SIG-M5 treated with dmso at 0.1 percent for 504 hours (cell line): ENCODE measurements at regions not wholly inside any gene's neighbourhood (a gene's known extent, or its start where the extent isn't known, plus 50 kb on each side); places are given as distances from the start of the nearest gene placed in this dataset.

Experiments
- DNase-seq: peaks from one replicate; lab custom pipeline; 2025; ENCODE audit not compliant: unreplicated experiment; lab: John Stamatoyannopoulos, UW

DNA sequence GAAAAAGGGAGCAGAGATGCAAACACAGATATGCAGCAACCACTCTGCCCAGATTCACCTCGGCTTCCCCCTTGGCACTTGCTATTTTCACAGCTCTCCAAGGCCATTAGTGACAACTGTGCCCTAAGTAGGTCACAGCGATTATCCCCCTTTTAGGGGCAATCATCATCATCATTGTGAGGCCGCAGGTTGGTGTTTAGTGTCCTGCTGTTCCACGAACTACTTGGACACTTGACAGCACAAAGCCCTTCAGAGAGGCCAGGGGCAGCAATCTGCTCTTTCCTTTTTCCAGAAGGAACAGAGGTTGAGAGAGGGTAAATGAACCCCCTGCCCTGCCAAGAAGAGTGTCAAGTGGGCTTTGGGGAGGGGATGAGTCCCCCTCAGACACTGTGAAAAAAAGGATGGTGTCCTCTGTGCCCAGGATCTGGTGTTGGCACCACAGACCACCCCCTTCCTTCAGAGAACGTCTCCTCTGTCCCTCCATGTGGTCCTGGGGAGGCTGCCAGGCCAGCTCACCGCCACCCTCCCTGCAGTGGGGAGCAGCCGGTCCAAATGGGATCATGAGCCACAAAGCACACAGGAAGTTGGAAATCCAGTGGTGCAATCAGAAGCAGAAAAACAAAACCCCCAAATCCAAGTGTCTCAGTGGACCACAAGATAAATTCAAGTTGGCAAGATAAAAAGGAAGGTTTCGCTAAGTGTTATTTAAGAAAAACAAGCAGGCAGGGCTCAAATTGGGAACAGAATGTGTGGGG is 78.4 kb upstream of the MED9 start:
- no peak for DNase-seq

DNA sequence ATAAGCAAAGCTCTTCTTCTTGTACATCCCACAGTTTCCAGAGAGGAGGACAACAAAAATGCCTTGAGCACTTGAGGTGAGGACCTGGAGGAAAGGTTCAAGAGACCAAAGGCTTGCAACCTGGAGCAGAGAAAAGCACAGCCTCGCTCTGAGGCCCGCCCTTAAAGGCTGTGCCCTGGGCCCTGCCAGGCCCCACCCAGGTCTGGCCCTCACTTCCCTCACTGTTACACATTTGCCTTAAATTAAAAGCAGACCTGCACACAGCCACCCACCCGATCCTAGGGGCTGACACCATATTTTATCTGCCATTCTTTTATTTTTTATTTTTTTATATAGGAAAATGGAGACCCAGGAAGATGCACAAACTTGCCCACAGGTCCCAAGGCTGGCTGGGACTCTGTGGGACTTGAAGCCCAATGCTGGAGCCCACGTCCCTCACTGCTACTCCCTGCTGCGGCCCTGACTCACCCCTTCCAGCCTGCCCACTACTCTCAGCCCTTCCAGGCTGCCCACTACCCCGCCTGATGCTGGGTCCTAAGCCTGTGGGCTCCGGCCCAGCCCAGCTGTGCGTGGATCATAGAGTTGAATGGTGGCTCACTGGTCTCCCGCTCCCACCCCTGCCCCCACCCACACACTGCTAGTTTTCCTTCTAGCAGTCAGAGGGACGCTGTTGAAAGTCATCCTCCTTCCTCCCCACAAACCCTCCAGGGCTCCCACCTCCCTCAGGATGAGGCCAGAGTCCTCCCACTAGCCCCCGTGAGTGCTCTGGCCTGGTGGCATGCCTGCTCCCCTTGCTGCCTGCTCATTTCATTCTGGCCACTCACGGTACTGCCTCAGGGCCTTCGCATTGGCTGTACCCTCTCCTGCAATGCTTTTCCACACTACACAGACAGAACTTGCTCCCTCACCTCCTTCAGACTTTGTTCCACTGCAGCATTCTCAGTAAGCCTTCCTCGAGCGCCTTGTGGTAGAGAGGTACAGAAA is 77.6 kb upstream of the MED9 start:
- no peak for DNase-seq

DNA sequence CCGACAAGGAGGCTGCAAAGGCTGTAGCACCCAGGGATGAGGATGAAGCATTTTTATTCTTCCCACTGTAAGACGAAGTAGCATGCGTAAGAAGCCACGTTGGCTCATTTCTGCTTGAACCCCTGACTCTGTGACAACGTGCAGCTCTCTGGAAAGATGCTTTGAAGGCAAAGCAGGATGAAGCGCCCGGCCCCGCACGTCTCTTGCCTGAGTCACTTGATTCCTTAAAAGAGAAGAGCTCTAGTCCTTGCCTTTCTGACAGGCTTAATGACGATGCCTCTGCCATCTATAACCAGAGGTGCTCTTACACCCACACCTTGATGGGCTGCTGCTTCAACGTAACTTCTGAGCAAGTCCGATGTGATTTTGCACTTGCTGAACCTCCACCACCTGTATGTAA is 76.7 kb upstream of the MED9 start:
- no peak for DNase-seq

DNA sequence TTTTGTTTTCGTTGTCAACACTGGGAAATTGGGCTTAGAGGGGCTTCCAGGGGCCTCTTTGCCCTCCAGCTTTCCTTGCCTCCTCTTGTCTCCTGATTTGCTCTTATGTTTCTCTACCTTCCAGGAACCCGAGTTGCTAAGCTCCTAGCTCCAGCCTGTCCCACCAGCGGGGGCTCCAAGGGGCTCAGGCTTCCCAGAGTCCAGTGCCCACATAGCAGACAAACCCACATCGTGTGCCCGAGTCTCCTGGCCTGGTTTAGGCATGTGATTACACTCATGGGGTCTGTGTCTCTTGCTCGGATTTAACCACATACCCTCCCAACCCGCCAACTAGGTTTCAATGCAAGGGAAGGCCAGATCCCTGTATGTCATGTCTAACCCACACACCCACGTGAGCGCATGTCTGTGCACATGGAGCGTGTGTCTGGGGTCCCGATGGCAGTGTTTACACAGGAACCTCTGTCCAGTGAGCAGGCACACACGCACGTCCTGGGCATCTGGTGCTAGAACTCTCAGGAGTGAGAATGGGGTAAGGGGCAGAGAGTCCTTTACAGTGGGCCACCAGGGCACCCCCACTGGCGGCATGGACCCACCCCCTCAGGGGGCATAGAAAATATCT is 76.1 kb upstream of the MED9 start:
- DNase-seq = no peak

DNA sequence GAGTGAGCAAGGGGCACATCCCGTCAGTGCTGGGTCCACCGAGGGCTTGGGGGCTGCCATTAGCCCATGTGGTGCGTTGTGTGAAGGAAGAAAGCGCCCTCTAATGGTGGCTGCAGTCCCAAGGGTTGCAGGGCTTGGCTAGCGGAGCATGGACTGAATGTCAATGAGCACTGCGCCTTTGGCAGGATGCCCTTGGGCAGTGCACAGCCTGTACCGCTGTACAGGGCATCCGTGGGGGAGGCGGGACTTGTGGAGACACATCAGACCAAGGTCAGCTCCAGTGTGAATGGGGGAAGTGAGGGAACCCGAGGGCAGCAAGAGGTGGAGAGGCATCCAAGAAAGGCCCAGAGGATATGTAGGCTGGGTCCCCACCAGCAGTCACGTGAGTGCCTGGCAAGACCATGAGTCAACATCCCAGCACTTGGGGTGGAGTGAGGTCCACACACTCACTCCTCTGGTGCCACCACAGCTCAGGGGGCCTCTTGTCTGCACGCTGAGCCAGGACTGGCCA is 75.5 kb upstream of the MED9 start:
- DNase-seq = no peak

DNA sequence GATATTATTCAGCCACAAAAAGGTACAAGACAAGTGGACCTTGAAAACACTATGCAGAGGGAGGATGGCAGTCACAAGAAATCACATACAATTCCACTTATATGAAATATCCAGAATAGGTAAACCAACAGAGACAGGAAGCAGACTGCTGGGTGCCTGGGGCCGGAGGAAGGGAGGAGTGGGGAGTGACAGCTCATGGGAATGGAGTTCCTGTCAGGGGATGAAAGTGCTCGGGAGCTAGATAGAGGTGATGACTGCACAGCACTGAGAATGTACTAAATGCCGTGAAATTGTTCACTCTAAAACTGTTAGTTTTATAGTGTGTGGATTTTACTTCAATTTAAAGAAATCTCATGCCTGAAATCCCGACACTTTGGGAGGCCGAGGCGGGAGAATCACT is 74.2 kb upstream of the MED9 start:
- DNase-seq = no peak

DNA sequence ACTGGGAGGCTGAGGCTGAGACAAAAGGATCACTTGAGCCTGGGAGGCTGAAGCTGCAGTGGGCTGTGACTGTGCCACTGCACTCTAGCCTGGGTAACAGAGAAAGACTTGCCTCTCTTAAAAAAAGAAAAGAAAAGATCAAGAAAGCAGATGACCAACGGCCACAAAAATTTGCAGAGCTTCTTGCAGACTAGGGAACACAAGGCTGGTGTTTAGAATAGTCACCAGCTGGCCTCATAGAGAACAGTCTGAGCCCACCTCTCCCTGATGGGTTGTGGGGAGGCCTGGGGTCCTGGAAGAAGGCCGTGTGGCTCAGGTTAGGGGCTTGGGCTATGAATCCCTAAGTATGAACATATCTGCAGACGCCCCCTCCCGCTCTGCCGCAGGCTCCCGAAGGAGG is 73.7 kb upstream of the MED9 start:
- no peak for DNase-seq

DNA sequence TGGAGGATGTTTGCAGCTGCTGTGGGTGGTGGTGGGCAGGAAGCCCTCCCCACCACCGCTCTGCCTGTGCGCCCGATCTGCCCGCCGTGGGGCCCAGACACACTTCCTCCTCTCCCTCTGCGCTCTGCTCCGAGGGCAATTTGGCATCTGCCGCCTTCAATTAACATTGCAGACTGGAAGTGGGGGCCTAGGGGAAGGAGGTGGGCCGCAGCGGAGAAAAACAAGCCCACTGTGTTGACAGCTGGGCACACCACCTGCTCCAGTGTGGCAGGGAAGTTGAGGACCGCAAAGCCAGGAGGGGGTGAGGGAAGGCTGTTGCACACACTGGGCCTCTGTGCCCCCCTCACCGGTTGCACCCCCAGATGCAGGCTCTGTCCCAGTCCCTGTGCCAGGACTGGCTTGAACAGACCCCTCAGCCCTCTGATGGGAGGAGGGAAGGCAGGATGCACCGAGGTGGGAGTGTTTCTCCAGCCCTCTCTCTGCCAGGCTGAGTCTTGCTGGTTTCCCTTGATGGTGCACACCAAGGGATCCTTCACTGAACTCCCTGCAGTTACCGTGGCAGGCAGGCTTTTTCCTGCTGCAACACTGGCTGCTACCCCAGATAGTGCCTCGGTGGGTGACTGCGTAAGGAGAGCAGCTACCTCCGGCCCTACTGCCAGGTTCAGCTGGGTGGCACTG is 72.8 kb upstream of the MED9 start:
- DNase-seq = peak; percentile 57

DNA sequence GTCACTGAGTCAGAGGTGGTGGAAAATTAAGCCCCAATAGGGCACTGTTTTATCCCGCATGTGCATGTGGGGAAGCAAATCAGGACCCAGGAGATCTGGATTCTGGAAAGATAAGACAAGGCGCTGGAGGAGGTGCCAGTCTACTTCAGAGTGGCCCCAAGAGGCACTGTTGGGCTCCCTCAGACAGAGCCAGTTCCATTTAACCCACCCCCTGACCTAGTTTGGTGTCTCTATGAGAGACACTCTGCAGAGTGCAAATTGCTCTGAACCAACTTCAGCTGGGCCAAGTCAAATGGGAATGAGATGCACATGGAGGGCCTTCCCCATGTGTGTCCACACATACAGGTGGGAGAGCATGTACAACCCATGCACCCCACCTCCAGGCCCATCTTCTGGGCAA is 71.1 kb upstream of the MED9 start:
- DNase-seq = no peak

DNA sequence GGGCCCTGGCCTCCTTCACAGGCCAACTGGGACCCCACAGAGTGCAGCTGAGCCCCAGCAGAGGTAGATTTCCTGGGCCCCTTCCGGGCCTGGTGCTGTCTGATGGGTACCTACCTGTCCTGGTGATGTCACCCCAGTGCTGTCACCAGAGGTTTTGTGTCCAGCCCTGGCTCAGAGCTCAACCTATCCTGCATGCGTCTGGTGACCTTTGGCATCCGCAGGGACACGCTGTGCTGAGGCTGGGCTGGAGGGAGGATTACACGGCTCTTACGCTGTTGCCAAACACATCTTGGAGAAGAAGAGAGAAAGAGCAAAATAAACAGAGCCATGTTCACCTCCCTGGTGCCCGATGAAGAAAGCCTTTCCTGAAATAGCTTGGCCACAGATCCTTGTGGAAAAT is 70.6 kb upstream of the MED9 start:
- DNase-seq = no peak

DNA sequence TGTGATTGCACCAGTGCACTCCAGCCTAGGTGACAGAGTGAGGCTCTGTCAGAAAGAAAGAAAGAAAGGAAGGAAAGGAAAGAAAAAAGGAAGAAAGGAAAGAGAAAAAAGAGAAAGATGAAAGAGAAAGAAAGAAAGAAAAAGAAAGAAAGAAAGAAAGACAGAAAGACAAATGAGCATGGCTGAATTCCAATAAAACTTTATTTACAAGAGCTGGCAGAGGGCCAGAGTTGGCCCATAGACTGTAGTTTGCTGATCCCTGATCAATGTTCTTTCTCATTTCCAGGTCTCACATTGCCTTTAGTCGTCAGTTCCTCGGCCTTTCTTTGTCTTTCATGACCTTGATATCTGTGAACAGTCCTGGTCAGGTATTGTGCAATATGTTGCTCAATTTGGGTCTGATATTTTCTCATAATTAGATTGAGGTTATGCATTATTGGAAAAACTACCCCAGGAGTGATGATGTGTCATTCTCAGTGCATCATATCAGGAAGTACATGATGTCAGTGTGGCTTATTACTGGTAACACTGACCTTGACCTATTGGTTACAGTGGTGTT is 68.5 kb upstream of the MED9 start:
- peak; percentile 39 for DNase-seq

DNA sequence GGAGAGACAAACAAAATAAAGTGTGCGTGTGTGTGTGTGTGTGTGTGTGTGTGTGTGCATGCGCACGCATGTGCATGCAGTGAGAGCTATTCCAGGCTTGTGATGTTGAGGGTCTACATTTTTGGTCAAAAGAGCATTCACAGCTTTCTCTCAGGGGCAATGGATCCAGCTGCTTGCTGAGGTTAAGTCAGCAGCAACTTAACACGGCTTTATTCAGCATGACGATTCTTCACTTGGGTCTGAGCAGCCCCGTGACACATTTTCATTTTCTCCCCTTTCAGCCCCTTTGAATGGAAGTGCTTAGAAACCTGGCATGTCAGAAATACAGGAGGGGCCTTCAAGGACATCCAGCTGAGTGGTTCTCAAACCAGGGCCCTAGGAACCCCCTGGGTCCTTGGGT is 66.4 kb upstream of the MED9 start:
- DNase-seq = no peak

DNA sequence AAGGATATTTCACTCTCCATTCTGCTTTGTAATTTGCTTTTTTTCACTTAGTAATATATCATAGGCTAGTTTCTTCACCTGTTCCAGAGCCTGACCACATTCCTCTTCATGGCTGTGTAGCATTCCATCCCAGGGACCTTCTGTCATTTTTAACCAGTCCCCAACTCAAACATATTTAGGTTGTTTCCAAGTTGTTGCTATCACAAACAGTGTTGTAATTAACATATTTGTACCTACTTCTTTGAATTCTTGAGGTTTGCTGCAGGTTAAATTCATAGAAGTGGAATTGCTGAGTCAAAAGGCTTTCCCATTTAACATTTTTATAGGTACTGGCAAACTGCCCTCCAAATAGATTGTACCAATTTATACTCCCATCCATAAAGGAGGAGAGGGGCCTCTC is 65.1 kb upstream of the MED9 start:
- DNase-seq = no peak

DNA sequence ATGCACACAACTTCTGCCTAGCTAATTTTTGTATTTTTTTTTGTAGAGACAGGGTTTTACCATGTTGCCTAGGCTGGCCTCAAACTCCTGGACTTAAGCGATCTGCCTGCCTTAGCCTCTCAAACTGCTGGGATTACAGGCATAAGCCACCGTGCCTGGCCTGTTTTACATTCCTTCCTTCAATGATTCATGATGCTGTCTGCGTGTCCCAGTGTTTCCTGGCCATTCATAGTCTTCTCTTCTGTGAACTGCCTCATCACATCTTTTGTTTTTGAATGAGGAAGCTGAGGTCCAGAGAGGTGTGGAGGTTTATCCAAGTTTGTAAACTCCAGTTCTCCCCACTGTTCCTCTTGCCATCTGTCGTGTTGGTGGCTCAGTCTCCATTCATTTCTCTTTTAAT is 64.5 kb upstream of the MED9 start:
- DNase-seq = no peak

DNA sequence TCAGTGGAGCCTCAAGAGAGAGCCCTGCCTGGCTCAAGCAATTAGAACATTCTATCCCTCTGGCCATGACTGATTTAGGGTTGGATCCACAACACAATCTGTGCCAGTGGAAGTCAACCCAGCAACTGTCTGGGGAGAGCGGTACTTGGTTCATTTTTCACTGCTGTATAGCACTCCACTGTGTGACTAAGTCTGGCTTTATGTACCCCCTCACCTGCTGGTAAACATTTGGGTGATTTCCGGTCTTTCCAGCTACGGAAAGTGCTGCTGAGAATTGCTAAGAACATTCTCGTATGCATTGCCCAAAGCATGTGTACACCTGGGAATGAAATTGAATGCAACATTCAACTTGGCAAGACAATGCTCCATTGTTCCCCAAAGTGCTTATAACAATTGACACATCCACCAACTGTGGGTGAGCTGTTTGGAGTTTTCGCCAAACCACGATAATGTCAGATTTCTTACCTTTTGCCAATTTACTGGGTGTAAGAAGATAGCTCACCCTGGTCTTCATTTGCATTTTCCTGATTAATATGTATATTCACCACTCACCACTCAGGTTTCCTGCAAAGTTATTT is 63.5 kb upstream of the MED9 start:
- no peak for DNase-seq

DNA sequence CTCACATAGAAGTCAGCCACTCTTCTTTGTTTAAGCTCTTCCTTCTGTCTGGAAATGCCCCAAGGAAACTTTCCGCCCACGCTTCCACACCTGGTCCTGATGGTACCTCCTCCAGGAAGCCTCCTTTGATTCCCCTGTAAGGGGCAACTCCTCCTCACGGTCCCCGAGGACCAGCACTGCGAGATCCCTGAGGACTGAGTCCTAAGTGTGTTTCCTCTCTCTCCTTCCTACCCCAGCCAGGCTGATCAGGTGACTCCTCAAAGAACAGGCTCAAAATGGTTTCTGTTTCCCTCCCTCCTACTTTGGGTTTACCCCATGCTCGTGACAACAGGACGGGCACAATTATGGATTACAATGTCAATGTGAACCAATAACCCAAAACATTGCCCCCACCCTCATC is 63.0 kb upstream of the MED9 start:
- DNase-seq = no peak

DNA sequence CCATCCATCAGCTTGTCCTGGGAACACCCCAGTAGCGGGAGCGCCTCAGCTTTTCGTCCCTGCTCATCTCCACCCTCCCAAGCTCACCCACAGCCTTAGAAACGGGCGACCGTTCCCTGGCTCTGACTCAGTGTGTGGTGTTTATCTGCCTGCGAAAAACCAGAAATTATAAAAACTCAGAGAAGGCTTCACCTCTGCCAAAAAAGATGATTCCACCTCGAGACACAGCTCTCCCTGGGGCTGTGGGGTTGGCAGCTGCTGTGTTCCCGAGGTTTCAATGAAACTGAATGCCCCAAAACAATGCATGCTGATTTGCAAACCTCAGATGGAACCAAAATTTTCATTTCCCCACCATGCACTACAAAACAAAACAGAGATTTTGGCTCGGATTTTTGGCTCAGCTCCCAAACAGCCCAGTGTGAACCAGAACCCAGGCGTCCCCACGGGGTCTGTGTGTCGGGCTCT is 62.4 kb upstream of the MED9 start:
- DNase-seq = no peak

DNA sequence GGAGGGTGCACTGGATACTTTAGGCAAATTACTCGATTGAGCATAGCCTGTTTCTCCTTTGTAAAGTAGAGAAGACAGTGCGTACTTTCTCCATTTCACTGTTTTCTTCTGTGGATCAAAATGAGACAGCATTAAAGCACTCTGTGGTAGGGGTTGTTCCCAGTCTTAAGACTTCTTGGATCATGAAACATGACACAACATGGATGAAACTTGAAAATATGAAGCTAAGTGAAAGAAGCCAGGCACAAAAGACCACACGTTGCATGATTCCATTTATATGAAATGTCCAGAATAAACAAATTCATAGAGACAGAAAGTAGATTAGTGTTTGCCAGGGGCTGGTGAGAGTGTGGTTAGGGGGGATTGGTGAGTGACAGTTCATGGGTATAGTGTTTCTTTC is 61.8 kb upstream of the MED9 start:
- DNase-seq = no peak

DNA sequence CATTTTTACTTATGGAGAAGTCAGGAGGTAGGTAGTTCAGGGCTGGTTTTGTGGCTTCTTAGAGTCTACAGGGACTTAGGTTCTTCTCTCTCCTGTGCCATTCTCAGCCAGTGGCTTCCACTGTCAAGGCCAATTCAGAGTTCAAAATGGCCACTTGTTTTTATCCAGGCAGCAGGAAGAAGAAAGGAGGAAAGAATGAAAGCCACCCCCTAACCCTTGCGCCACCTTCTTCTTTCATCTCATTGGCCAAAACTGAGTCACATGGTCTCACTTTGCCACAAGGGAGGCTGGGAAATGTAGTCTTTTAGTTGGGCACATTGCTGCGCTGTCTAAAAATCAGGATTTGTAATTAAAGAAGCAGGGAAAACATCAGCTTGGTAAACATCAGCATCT is 60.8 kb upstream of the MED9 start:
- DNase-seq = peak; percentile 82
